Keratinocyte (primary cell): ENCODE measurements at regions not wholly inside any gene's neighbourhood (a gene's known extent, or its start where the extent isn't known, plus 50 kb on each side); places are given as distances from the start of the nearest gene placed in this dataset.
"Not testable (repeated sequence)": the region's sequence is repeated elsewhere in the genome, so short reads cannot be mapped to it uniquely, and the experiment has no call there.

Experiments used
- CTCF ChIP-seq, 3 experiments: IDR thresholded peaks in 1 of 3; conservative IDR thresholded peaks in 1 of 3; optimal IDR thresholded peaks in 1 of 3; 2 replicates in 2 of 3; 3 replicates in 1 of 3; pipeline versions ENCODE3 to v1.5.1; 2011; ENCODE audit warnings: low read length in 3 of 3, mild to moderate bottlenecking in 3 of 3, moderate library complexity in 2 of 3, control low read depth in 1 of 3, inconsistent platforms in 1 of 3; ENCODE audit not compliant: insufficient read depth in 2 of 3; ENCODE audit errors: extremely low read depth in 1 of 3
- EZH2 ChIP-seq: IDR thresholded peaks from one replicate; pipeline ENCODE4 v1.6.1; 2012; ENCODE audit warnings: inconsistent platforms, mild to moderate bottlenecking, low read length, moderate library complexity

- not testable (repeated sequence) for TF ChIP-seq CTCF (optimal IDR thresholded peaks at IDR 0.05 in 1 of 3, IDR thresholded peaks at IDR 0.05 in 1 of 3, conservative IDR thresholded peaks at IDR 0.05 in 1 of 3; ENCODE audit: extremely low read depth in 1 of 3, insufficient read depth in 2 of 3, low read length in 3 of 3); EZH2
These were observed 134.1 kb upstream of the TEKT4 start for GRCh38 chr2:94737145-94737544.
